Esophagus muscularis mucosa (tissue), 4 donors: ENCODE measurements at regions not wholly inside any gene's neighbourhood (a gene's known extent, or its start where the extent isn't known, plus 50 kb on each side); places are given as distances from the start of the nearest gene placed in this dataset.

ENCODE experiments used
- DNase-seq: peaks from one replicate; pipeline ENCODE4 v3.0.0-alpha.2; 2017; ENCODE audit errors: extremely low spot score
- H3K27ac ChIP-seq, 4 donors: fragments of 200-600 bp; sonication (generic); replicated peaks in 1 of 4; 1 replicate in 3 of 4; 2 replicates in 1 of 4; pipeline ENCODE4 v1.5.1; 2016 to 2019; ENCODE audit warnings: mild to moderate bottlenecking in 1 of 4
- H3K27me3 ChIP-seq, 4 donors: fragments of 200-600 bp; sonication (generic); one replicate each; pipeline versions ENCODE4 v1.5.1 to v1.6.0; 2016 to 2019
- H3K36me3 ChIP-seq, 4 donors: fragments of 200-600 bp; sonication (generic); one replicate each; pipeline ENCODE4 v1.5.1; 2016 to 2019
- H3K4me1 ChIP-seq, 4 donors: fragments of 200-600 bp; sonication (generic); one replicate each; pipeline ENCODE4 v1.5.1; 2016 to 2019
- H3K4me3 ChIP-seq, 4 donors: fragments of 200-600 bp; sonication (generic); 1 replicate in 2 of 4; 2 replicates in 2 of 4; pipeline ENCODE4 v1.5.1; 2016 to 2019; ENCODE audit warnings: mild to moderate bottlenecking in 4 of 4, moderate library complexity in 1 of 4
- H3K9me3 ChIP-seq, 4 donors: fragments of 200-600 bp; sonication (generic); 1 replicate in 3 of 4; 2 replicates in 1 of 4; pipeline ENCODE4 v1.5.1; 2016 to 2019
- EP300 ChIP-seq: sonication (generic); formaldehyde crosslinking; IDR thresholded peaks from one replicate; pipeline ENCODE4 v1.6.1; 2017; ENCODE audit warnings: antibody characterized with exemption
- POLR2A ChIP-seq: fragments of 450-650 bp; IDR thresholded peaks from one replicate; pipeline ENCODE4 v1.6.1; 2017; ENCODE audit warnings: antibody characterized with exemption, moderate library complexity, mild to moderate bottlenecking, low read depth
- POLR2AphosphoS5 ChIP-seq, 2 donors: sonication (generic); formaldehyde crosslinking; IDR thresholded peaks; one replicate each; pipeline ENCODE4 v1.6.1; 2017; ENCODE audit warnings: antibody characterized with exemption in 2 of 2
- WGBS: methylation state at CpG from one replicate; pipeline ENCODE4 v1.1.5; 2018; 5-methylcytosine and 5-hydroxymethylcytosine counted together
- intact Hi-C: fragments of 100-400 bp; cut with DNase I; formaldehyde crosslinking; loops from one replicate; pipeline ENCODE4 v1.15.1; 2023
- TF ChIP-seq, protein P1 (sequence below), 3 experiments: fragments of 200-600 bp in 2 of 3; fragments of 450-650 bp in 1 of 3; sonication (generic) in 2 of 3; IDR thresholded peaks; one replicate each; pipeline ENCODE4 v1.5.1; 2017 to 2019; ENCODE audit warnings: antibody characterized with exemption in 3 of 3, mild to moderate bottlenecking in 2 of 3, moderate library complexity in 1 of 3

- 83% methylated on average over 3 of the region's 3 CpGs for WGBS
- no peak overlapping the region for H3K4me3 ChIP-seq
- H3K27ac ChIP-seq, result no peak overlapping the region
- DNase-seq, result no peak
- H3K27me3 ChIP-seq, result peaks cover 0 to 5% (median 0%) of the 10 kb centered on the region in 4 donors
- intact Hi-C loops, result no loop called here
- H3K36me3 ChIP-seq, result no peaks in the 10 kb centered on the region
- TF ChIP-seq EP300 (no peak), POLR2A (no peak)
- TF ChIP-seq, protein P1, sequence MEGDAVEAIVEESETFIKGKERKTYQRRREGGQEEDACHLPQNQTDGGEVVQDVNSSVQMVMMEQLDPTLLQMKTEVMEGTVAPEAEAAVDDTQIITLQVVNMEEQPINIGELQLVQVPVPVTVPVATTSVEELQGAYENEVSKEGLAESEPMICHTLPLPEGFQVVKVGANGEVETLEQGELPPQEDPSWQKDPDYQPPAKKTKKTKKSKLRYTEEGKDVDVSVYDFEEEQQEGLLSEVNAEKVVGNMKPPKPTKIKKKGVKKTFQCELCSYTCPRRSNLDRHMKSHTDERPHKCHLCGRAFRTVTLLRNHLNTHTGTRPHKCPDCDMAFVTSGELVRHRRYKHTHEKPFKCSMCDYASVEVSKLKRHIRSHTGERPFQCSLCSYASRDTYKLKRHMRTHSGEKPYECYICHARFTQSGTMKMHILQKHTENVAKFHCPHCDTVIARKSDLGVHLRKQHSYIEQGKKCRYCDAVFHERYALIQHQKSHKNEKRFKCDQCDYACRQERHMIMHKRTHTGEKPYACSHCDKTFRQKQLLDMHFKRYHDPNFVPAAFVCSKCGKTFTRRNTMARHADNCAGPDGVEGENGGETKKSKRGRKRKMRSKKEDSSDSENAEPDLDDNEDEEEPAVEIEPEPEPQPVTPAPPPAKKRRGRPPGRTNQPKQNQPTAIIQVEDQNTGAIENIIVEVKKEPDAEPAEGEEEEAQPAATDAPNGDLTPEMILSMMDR (IDR thresholded peaks at IDR 0.05), result no peak
- no peaks in the 10 kb centered on the region for H3K9me3 ChIP-seq
- H3K4me1 ChIP-seq, result no peaks in the 10 kb centered on the region
These were observed 162.8 kb downstream of the ARRDC4 start for GRCh38 chr15:98123297-98123696.

DNA sequence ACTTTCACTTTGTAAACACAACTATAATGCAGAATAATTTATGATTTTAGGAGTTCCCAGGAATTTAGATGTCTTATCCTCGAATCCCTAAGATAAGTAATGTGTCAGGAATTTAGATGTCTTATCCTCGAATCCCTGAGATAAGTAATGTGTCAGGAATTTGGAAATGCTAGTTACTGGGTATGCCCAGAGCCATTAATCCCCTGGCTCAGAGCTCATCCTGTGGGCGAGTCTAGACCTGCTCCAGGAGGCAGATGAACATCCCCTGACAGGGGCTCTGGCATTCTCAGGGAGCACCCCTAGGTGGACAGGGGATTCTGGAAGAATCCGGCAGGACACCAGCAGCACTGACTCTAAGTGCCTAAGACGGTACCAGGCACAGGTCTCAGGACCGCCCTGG is 163.3 kb downstream of the ARRDC4 start:
- intact Hi-C loops, result no loop called here
- Histone ChIP-seq H3K4me3 (no peak overlapping the region), H3K4me1 (no peaks in the 10 kb centered on the region), H3K36me3 (no peaks in the 10 kb centered on the region), H3K27ac (no peak overlapping the region), H3K27me3 (peaks cover 0 to 5% (median 0%) of the 10 kb centered on the region in 4 donors), H3K9me3 (no peaks in the 10 kb centered on the region)
- DNase-seq, result no peak
- 63% methylated on average over 4 of the region's 6 CpGs for WGBS
- TF ChIP-seq, protein P1 (IDR thresholded peaks at IDR 0.05), result no peak
- no peak for TF ChIP-seq EP300
- no peak for TF ChIP-seq POLR2AphosphoS5 (IDR thresholded peaks at IDR 0.05)
- no peak for TF ChIP-seq POLR2A

GRCh38 chr15:98124581-98124980 is 164.1 kb downstream of the ARRDC4 start:
- no peak for DNase-seq
- no peak for TF ChIP-seq EP300
- no peak for TF ChIP-seq POLR2AphosphoS5 (IDR thresholded peaks at IDR 0.05)
- Histone ChIP-seq H3K27me3 (peaks cover 0 to 5% (median 0%) of the 10 kb centered on the region in 4 donors), H3K36me3 (no peaks in the 10 kb centered on the region), H3K27ac (no peak overlapping the region), H3K4me3 (no peak overlapping the region), H3K9me3 (no peaks in the 10 kb centered on the region), H3K4me1 (no peaks in the 10 kb centered on the region)
- 90% methylated on average over 6 of the region's 6 CpGs for WGBS
- intact Hi-C loops, result no loop called here

- WGBS, result 84% methylated on average over 8 of the region's 8 CpGs
- H3K27me3 ChIP-seq, result peaks cover 0 to 5% (median 0%) of the 10 kb centered on the region in 4 donors
- H3K36me3 ChIP-seq, result no peaks in the 10 kb centered on the region
- H3K4me3 ChIP-seq, result no peak overlapping the region
- intact Hi-C loops, result no loop called here
- H3K4me1 ChIP-seq, result no peaks in the 10 kb centered on the region
- H3K27ac ChIP-seq, result no peak overlapping the region
- peaks cover 0 to 4% (median 0%) of the 10 kb centered on the region in 4 donors for H3K9me3 ChIP-seq
- no peak for DNase-seq
- TF ChIP-seq POLR2A (no peak), EP300 (no peak), POLR2AphosphoS5 (IDR thresholded peaks at IDR 0.05) (no peak)
- TF ChIP-seq, protein P1 (IDR thresholded peaks at IDR 0.05), result no peak
These were observed 166.0 kb downstream of the ARRDC4 start for GRCh38 chr15:98126326-98127085.

- 41% methylated on average over 5 of the region's 5 CpGs for WGBS
- H3K9me3 ChIP-seq, result peaks cover 0 to 4% (median 0%) of the 10 kb centered on the region in 4 donors
- H3K36me3 ChIP-seq, result no peaks in the 10 kb centered on the region
- H3K4me3 ChIP-seq, result no peak overlapping the region
- intact Hi-C loops, result no loop called here
- TF ChIP-seq POLR2AphosphoS5 (IDR thresholded peaks at IDR 0.05) (no peak), POLR2A (no peak), EP300 (no peak)
- TF ChIP-seq, protein P1 (IDR thresholded peaks at IDR 0.05), result no peak
- no peaks in the 10 kb centered on the region for H3K4me1 ChIP-seq
- H3K27ac ChIP-seq, result no peak overlapping the region
- no peak for DNase-seq
- peaks cover 0 to 5% (median 0%) of the 10 kb centered on the region in 4 donors for H3K27me3 ChIP-seq
These were observed 167.1 kb downstream of the ARRDC4 start for GRCh38 chr15:98127586-98127985.
